Bronchial epithelial cell (primary cell): ENCODE measurements at regions not wholly inside any gene's neighbourhood (a gene's known extent, or its start where the extent isn't known, plus 50 kb on each side); places are given as distances from the start of the nearest gene placed in this dataset.

ENCODE experiments used
- DNase-seq: peaks from one replicate; pipeline ENCODE4 v3.0.0-alpha.2; 2010; ENCODE audit warnings: low read depth
- FAIRE-seq: peaks from 2 replicates; lab custom pipeline; 2011; peaks lifted over from hg19 to GRCh38; lab: Jason Lieb, UNC
- H3K27me3 ChIP-seq: 2 replicates; pipeline ENCODE4 v1.5.1; 2011; ENCODE audit warnings: low read length; ENCODE audit not compliant: control insufficient read depth, insufficient read depth
- H3K36me3 ChIP-seq: 2 replicates; pipeline ENCODE4 v1.5.1; 2011; ENCODE audit warnings: low read length; ENCODE audit not compliant: control insufficient read depth, insufficient read depth
- H3K4me3 ChIP-seq: 2 replicates; pipeline ENCODE4 v1.5.1; 2011; ENCODE audit warnings: mild to moderate bottlenecking, low read depth, low read length, control low read depth
- TF ChIP-seq, protein P1 (sequence below): IDR thresholded peaks from 2 replicates; pipeline ENCODE4 v1.5.1; 2011; ENCODE audit warnings: mild to moderate bottlenecking, moderate library complexity, low read length, control low read depth, inconsistent platforms; ENCODE audit not compliant: insufficient read depth, severe bottlenecking

- H3K36me3 ChIP-seq: no peaks in the 10 kb centered on the region
- TF ChIP-seq, protein P1, sequence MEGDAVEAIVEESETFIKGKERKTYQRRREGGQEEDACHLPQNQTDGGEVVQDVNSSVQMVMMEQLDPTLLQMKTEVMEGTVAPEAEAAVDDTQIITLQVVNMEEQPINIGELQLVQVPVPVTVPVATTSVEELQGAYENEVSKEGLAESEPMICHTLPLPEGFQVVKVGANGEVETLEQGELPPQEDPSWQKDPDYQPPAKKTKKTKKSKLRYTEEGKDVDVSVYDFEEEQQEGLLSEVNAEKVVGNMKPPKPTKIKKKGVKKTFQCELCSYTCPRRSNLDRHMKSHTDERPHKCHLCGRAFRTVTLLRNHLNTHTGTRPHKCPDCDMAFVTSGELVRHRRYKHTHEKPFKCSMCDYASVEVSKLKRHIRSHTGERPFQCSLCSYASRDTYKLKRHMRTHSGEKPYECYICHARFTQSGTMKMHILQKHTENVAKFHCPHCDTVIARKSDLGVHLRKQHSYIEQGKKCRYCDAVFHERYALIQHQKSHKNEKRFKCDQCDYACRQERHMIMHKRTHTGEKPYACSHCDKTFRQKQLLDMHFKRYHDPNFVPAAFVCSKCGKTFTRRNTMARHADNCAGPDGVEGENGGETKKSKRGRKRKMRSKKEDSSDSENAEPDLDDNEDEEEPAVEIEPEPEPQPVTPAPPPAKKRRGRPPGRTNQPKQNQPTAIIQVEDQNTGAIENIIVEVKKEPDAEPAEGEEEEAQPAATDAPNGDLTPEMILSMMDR: no peak
- no peak overlapping the region for H3K4me3 ChIP-seq
- H3K27me3 ChIP-seq: no peaks in the 10 kb centered on the region
- DNase-seq (no peak), FAIRE-seq (no peak)
Observed at GRCh38 chr1:57926025-57926552, 502.2 kb upstream of the DAB1 start.

- no peaks in the 10 kb centered on the region for H3K36me3 ChIP-seq
- TF ChIP-seq, protein P1: no peak
- no peak overlapping the region for H3K4me3 ChIP-seq
- H3K27me3 ChIP-seq: no peaks in the 10 kb centered on the region
- FAIRE-seq (no peak), DNase-seq (no peak)
Observed at GRCh38 chr1:57925226-57925625, 501.4 kb upstream of the DAB1 start.

- TF ChIP-seq, protein P1: no peak
- FAIRE-seq: no peak
Observed at GRCh38 chr1:57922130-57922529, 498.3 kb upstream of the DAB1 start.

GRCh38 chr1:57916041-57916440 is 492.2 kb upstream of the DAB1 start:
- no peak for FAIRE-seq
- Histone ChIP-seq H3K4me3 (no peak overlapping the region), H3K27me3 (no peaks in the 10 kb centered on the region), H3K36me3 (no peaks in the 10 kb centered on the region)
- TF ChIP-seq, protein P1: no peak
- DNase-seq: peak; percentile 72

More at GRCh38 chr1:57922130-57922529, 498.3 kb upstream of the DAB1 start:
- Histone ChIP-seq H3K27me3 (no peaks in the 10 kb centered on the region), H3K4me3 (no peak overlapping the region), H3K36me3 (no peaks in the 10 kb centered on the region)
- DNase-seq: no peak

DNA sequence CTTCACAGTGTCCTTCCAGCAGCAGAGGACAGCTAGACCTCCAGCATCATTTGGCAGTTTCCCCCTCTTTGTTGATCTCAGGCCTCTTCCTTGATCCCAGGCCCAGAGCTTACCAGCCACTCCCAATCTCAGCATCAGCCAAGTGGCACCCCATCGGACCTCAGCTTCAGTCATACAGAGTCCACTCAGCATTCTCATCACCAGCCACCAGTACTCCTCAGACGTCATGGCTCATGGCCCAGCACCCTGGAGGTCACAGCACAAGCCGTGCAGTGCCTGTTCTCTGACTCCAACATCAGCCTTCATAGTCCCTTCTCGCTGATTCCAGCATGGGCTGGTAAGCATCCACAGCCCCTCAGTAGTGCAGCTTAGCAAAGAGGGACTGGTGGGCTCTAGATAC is 487.6 kb upstream of the DAB1 start:
- H3K27me3 ChIP-seq: no peaks in the 10 kb centered on the region
- no peak for DNase-seq
- no peak overlapping the region for H3K4me3 ChIP-seq
- no peak for FAIRE-seq
- TF ChIP-seq, protein P1: no peak
- no peaks in the 10 kb centered on the region for H3K36me3 ChIP-seq

DNA sequence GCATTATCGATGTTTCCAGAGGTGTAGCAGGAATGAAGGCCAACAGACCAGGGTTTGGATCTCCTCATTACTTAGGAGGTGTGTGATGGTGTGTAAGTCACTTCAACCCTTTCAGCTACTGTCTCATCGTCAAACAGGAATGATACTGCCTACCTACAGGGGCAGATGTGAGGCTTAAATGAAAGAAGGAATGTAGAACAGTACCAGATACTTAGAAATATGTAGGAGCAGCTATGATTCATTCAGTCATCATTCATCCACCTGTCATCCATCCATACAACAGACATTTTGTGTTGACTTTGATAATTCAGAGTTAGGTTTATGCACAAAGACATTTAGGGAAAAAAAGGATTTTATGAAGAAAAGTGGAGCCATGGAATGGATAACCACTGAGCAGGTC is 486.9 kb upstream of the DAB1 start:
- FAIRE-seq: no peak
- peak; percentile 16 for DNase-seq

More for the DNA sequence above, 486.9 kb upstream of the DAB1 start:
- Histone ChIP-seq H3K36me3 (no peaks in the 10 kb centered on the region), H3K27me3 (no peaks in the 10 kb centered on the region), H3K4me3 (no peak overlapping the region)
- TF ChIP-seq, protein P1: no peak
